ENCODE measurements at regions not wholly inside any gene's neighbourhood (a gene's known extent, or its start where the extent isn't known, plus 50 kb on each side); places are given as distances from the start of the nearest gene placed in this dataset.

- H3K79me2 ChIP-seq (ENCODE audit: insufficient read depth, low read length), result no peaks in the 10 kb centered on the region
- no peak overlapping the region for H2AFZ ChIP-seq (ENCODE audit: low read depth, low read length, poor library complexity, severe bottlenecking)
- ChIA-PET POLR2A (no interaction called here), RAD21 (ENCODE audit: low non-redundant PET in 1 of 2, low total read pairs in 2 of 2, uncharacterized antibody in 2 of 2, unreplicated experiment in 2 of 2) (no interaction called here), CTCF (no interaction called here)
- intact Hi-C loops (cut with micrococcal nuclease), result no loop called here
- no peak overlapping the region for H3K4me2 ChIP-seq (ENCODE audit: low read length)
- H3K4me1 ChIP-seq (ENCODE audit: control insufficient read depth in 1 of 2, insufficient read depth in 2 of 2, low read length in 2 of 2), result no peaks in the 10 kb centered on the region
- no peaks in the 10 kb centered on the region for H3K36me3 ChIP-seq (ENCODE audit: control insufficient read depth in 1 of 2, insufficient read depth in 2 of 2, low read length in 2 of 2)
- H3K27ac ChIP-seq (ENCODE audit: low read depth, low read length), result no peak overlapping the region
- DNase-seq (ENCODE audit: low read depth, low spot score), result no peak
- no peaks in the 10 kb centered on the region for H3K27me3 ChIP-seq (ENCODE audit: insufficient read depth, low read length)
- H3K9me3 ChIP-seq (ENCODE audit: control insufficient read depth in 1 of 2, insufficient read depth in 1 of 2, low read depth in 1 of 2, low read length in 2 of 2), result no peaks in the 10 kb centered on the region
- BruUV-seq (replicated peaks), result no TSS peak
- no peaks in the 10 kb centered on the region for H3K9me2 ChIP-seq (ENCODE audit: insufficient read depth)
- no peak overlapping the region for H3K9ac ChIP-seq (ENCODE audit: low read length)
- no peak for ATAC-seq
- H4K20me1 ChIP-seq (ENCODE audit: insufficient read depth), result no peaks in the 10 kb centered on the region
- no peak for TF ChIP-seq ATF3 (IDR thresholded peaks at IDR 0.05)
- TF ChIP-seq RAD21 (IDR thresholded peaks at IDR 0.05; ENCODE audit: low read depth), result no peak
- no peak for TF ChIP-seq POLR2AphosphoS5 (IDR thresholded peaks at IDR 0.05; ENCODE audit: low read depth, low read length)
- no peak for TF ChIP-seq JUND (IDR thresholded peaks at IDR 0.05)
- no peak for TF ChIP-seq CBX3 (IDR thresholded peaks at IDR 0.05; ENCODE audit: low read depth)
- TF ChIP-seq CTCF (IDR thresholded peaks at IDR 0.05 in 2 of 3, conservative IDR thresholded peaks at IDR 0.05 in 1 of 3; ENCODE audit: borderline replicate concordance in 1 of 3, insufficient read depth in 1 of 3, low read depth in 2 of 3, low read length in 2 of 3), result no peak
- no peak for TF ChIP-seq EZH2phosphoT487 (IDR thresholded peaks at IDR 0.05; ENCODE audit: borderline replicate concordance)
- TF ChIP-seq EGR1 (IDR thresholded peaks at IDR 0.05; ENCODE audit: low read depth), result no peak
- no peak for TF ChIP-seq CEBPB (IDR thresholded peaks at IDR 0.05; ENCODE audit: low read depth)
- H3K4me3 ChIP-seq (replicated peaks in 1 of 2; ENCODE audit: low read depth in 1 of 2, low read length in 2 of 2), result no peak overlapping the region
Measured at GRCh38 chr13:34591900-34592529, 350.1 kb upstream of the NBEA start.

GRCh38 chr13:34593658-34594057 lies 348.4 kb upstream of the NBEA start:
- H3K4me1 ChIP-seq (ENCODE audit: control insufficient read depth in 1 of 2, insufficient read depth in 2 of 2, low read length in 2 of 2), result no peaks in the 10 kb centered on the region
- TF ChIP-seq EGR1 (IDR thresholded peaks at IDR 0.05; ENCODE audit: low read depth) (no peak), SIN3A (IDR thresholded peaks at IDR 0.05; ENCODE audit: low read depth) (no peak), CEBPB (IDR thresholded peaks at IDR 0.05; ENCODE audit: low read depth) (no peak), YY1 (IDR thresholded peaks at IDR 0.05; ENCODE audit: extremely low read depth, insufficient replicate concordance, low read depth, low read length) (no peak), RAD21 (IDR thresholded peaks at IDR 0.05; ENCODE audit: low read depth) (no peak), POLR2A (IDR thresholded peaks at IDR 0.05; ENCODE audit: borderline replicate concordance, extremely low read depth, insufficient read depth, insufficient read length) (no peak), ATF3 (IDR thresholded peaks at IDR 0.05) (no peak), ELF1 (IDR thresholded peaks at IDR 0.05; ENCODE audit: borderline replicate concordance, low read depth) (no peak), ZNF274 (IDR thresholded peaks at IDR 0.05; ENCODE audit: low read depth, low read length) (no peak), JUND (IDR thresholded peaks at IDR 0.05) (no peak), REST (IDR thresholded peaks at IDR 0.05; ENCODE audit: low read depth) (no peak), ZFX (IDR thresholded peaks at IDR 0.05) (no peak)

More at GRCh38 chr13:34593658-34594057, 348.4 kb upstream of the NBEA start:
- ATAC-seq, result no peak
- Histone ChIP-seq H3K79me2 (ENCODE audit: insufficient read depth, low read length) (no peaks in the 10 kb centered on the region), H3K27ac (ENCODE audit: low read depth, low read length) (no peak overlapping the region), H3K36me3 (ENCODE audit: control insufficient read depth in 1 of 2, insufficient read depth in 2 of 2, low read length in 2 of 2) (no peaks in the 10 kb centered on the region), H2AFZ (ENCODE audit: low read depth, low read length, poor library complexity, severe bottlenecking) (no peak overlapping the region), H3K4me3 (replicated peaks in 1 of 2; ENCODE audit: low read depth in 1 of 2, low read length in 2 of 2) (no peak overlapping the region), H3K9ac (ENCODE audit: low read length) (no peak overlapping the region), H3K27me3 (ENCODE audit: insufficient read depth, low read length) (no peaks in the 10 kb centered on the region), H4K20me1 (ENCODE audit: insufficient read depth) (no peaks in the 10 kb centered on the region), H3K4me2 (ENCODE audit: low read length) (no peak overlapping the region), H3K9me2 (ENCODE audit: insufficient read depth) (no peaks in the 10 kb centered on the region), H3K9me3 (ENCODE audit: control insufficient read depth in 1 of 2, insufficient read depth in 1 of 2, low read depth in 1 of 2, low read length in 2 of 2) (no peaks in the 10 kb centered on the region)
- intact Hi-C loops (cut with micrococcal nuclease), result no loop called here
- DNase-seq (ENCODE audit: low read depth, low spot score), result no peak
- ChIA-PET CTCF (no interaction called here), POLR2A (no interaction called here), RAD21 (ENCODE audit: low non-redundant PET in 1 of 2, low total read pairs in 2 of 2, uncharacterized antibody in 2 of 2, unreplicated experiment in 2 of 2) (no interaction called here)
- BruUV-seq (replicated peaks), result no TSS peak
